Head of caudate nucleus (tissue), 42 donors: ENCODE measurements at regions not wholly inside any gene's neighbourhood (a gene's known extent, or its start where the extent isn't known, plus 50 kb on each side); places are given as distances from the start of the nearest gene placed in this dataset.

Source experiments
- DNase-seq, 42 donors: peaks; one replicate each; pipeline versions ENCODE4 v3.0.0 to v3.0.0-alpha.2; 2020 to 2021; ENCODE audit warnings: mixed read lengths in 7 of 42
- intact Hi-C: fragments of 100-400 bp; cut with DNase I; formaldehyde crosslinking; loops from one replicate; pipeline ENCODE4 v1.15.0; 2022

DNA sequence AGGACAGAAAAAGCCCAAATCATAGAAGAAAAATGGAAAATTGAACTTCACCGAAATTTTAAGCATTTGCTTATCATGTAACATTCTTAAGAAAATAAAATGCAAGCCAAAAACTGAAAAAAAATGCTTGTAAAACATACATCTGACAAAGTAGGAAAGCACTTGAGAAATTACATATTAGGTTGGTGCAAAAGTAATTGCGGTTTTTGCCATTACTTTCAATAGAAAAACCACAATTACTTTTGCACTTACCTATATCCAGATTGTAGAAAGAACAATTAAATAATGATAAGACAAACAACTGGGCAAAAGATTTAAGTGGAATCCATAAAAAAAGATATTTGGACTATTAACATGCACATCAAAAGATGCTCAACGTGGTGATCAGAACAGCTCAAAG lies 146.2 kb downstream of the TBXT start:
- intact Hi-C loops = no loop called here
- DNase-seq = no peak

DNA sequence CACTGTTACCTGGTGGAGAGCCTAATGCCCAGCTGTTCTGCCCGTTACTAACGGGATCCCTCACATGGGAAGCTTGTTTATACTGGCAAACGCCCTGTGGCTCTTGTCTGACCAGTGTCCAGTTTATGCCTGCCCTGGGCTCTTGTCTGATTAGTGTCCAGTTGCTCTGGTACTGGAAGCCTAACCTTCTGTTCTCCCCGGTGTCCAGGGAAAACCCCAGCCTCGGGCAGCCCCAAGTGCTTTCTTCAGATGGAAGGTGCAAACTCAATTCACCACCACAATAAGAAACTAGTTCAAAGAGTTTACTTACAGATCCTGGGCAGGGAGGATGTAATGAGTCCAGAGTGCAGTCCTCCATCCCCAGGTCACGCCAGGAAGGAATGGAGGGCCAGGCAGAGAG lies 148.4 kb downstream of the TBXT start:
- no peak for DNase-seq
- intact Hi-C loops = no loop called here

DNA sequence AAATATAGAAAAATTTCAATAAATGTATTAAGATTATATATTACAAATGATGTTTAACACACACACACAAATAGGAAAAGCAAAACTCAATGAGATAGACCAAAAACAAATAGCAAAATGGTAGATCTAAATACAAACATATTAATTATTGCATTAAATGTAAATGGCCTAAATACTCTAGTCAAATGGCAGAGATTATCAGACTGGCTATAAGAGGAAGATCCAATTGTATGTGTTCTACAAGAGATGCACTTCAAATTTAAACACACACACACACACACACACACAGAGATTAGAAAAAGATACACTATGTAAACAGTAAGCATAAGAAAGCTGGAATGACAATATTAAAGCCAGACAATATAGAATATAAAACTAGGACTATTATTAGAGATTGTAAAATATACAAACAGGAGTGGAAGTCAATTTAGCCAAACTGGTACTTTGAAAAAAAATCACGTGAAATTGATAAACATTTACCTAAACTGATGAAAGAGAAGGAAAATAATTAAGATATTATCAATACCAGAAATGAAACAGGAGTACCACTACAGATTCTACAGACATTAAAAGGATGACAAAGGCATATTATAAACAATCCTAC lies 150.5 kb downstream of the TBXT start:
- intact Hi-C loops = no loop called here
- DNase-seq = no peak

DNA sequence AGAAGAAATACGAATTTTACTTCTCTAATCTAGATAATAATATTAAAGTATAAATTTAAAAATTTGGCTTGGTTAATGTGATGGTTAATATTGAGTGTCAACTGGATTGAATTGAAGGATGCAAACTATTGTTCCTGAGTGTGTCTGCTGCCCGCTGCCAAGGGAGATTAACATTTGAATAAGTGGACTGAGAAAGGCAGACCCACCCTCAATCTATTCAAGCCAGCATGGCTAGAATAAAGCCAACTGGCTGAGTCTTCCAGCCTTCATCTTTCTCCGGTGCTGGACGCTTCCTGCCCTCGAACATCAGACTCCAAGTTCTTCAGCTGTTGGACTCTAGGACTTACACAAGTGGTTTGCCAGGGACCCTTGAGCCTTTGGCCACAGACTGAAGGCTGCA lies 152.7 kb downstream of the TBXT start:
- DNase-seq = no peak
- intact Hi-C loops = no loop called here

DNA sequence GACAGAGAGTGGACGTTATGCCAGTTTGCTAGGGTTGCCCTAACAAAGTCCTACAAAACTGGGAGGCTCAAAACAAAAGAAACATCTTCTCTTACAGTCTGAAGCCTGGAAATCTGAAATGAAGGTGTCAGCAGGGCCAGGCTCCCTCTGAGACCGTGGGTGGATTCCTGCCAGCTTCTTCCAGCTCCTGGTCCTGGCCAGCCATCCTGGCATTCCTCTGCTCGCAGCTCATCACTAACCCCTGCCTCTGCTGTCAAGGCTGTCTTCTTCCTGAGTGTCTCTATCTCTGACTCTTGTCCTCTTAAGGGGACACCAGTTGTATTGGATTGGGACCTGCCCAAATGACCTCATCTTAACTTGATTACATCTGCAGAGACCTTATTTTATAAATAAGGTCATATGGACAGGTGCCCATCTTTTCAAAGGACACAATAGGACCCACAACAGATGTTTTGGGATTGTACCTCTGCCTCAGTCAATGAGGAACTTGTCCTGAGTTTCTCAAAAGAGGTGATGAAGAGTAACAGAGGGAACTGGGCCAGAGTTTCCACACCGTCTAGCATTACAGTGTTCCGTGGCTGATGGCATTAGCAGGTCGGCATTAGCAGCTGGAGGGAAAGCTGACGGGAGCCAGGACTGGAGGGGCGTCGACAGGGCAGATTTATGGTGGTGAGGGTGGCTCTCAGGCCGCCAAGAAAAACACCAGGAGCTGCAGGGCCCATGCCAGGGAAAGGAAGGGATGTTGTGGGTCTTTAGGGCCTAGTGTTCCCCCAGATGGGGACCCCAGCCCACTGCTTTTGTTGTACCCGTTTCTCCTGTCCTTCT lies 157.3 kb downstream of the TBXT start:
- intact Hi-C loops = no loop called here

DNA sequence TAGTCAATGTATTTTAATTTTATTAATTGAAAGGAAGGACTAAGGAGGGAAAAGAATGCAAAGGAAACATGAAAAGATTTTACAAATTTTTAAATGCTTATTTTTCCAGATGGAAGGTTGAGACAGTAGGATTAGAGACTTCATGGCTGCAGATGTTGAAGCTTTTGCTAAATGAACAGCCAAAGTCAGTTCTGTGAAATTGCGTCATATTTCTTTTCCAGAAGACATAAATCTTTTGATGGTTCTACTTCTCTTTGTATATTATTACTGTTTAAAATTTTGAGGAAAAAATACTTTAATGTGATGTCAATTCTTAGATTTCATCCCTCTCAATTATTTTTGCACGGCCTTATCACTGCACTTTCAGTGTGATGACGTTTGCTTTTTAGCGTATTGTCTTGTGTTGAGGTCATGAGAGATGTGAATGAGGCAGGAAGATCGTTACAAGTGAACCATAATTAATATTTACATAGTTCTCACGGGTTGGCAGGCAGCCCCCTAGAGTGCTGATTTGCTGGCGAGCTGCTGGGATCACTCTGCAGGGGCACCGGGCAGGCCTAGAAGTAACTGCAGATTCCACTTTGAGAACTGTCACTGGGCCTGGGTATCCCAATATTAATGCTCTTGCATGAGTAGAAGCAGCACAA lies 158.1 kb downstream of the TBXT start:
- intact Hi-C loops = no loop called here
- DNase-seq = no peak

More for the DNA sequence above, 157.3 kb downstream of the TBXT start:
- no peak for DNase-seq

DNA sequence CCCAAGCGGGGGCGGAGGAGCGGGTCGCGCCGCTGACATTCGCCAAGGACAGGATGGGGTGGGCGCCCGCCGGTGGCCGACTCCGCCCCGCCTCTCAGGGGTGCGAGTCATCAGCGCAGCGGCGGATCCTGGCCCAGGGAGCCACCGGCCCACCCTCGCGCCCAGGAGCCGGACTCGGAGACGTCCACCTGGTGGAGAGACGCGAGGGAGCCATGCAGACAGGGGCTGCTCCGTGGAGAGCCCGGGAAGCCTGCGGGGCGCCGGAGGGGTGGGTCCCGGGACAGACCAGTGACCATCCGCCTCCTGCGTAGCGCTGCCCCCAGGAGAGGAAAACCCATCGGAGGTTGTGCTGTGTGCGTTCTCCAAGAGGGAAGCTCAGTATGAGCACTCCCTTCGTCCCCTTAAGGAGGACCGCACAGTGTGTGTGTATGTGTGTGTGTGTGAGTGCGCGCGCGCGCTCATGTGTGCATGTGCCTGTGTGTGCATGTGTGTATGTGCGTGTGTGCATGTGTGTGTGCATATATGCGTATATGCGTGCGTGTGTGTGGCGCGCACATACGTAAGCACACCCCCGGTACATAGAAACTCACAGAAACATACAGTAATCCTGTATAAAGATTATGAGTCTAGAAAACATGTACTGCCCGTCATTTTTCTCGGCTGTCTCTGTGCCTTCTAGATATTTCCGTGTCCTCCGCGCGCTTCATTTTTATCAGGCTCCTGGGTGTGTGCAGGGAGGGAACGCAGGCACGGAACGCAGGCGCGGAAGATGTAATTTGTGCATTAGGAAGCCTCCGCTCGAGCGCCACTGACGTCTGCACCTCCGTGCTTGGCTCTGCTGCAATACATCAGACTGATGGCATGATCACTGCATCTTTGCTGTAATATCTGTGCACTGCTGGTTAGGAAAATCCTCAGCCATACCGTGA lies 158.9 kb downstream of the TBXT start:
- DNase-seq = peak; percentile 57 to 94 (median 80)
- intact Hi-C loops = no loop called here

DNA sequence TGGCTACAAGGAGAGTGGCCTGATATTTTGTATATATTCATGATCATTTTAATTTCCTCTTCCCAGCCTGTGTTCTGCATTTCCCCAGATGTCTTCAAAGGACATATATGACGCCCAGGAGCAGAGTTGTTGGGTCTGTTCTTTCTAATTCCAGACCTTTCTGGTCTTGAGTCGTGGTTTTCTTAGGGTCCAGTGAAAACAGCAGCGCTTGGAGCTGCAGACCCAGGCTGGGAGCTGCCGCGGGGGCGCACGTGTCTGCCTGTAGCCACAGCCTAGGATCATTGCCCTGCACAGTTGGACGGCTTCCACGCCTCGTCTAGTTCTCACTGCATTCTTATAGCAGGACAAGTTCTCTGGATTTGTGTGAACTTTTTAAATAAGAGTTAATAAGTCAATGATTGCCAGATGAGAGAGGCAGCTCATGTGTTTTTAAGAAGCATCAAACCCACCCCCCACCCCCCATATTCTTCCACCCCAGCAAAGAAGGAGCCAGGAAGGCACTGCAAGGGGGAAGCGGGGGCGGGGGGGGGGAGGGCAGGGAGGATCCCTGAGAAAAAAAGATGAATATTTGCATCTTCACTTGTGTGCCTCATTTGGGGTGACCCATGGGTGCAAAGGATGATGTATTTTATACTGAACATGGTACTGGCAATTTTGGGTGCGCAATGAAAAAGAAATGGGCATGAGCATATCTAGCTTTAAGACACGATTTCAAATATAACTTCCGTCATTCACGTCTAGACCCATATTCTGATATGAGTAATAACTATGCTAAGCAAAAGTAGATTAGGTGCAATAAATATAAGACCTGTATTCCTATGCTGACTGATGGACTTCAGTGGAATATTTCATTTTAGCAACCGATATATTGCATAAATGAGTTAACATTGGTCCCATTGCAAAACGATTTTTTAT lies 160.0 kb downstream of the TBXT start:
- intact Hi-C loops = no loop called here
- DNase-seq = peak in 24 of 42 donors; percentile 11 to 69 (median 40)

DNA sequence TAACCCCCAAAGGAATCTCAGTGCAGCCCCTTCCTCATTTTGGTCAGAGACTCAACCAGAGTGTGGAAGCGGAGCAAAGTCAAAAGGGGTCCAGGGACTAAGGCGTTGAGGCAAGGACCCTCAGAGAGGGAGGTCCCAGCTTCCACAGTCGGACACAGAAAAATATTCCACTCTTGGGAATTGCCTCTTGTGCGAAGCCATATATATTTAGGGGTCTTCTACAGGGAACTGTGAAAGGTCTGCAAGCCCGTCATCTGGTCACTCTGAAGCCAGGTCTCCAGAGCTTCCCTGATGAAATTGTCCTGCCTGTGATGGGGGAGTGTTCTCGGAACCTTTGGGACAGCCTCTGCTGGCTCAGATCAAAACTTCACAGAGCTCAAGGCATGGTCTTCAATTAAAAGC lies 160.8 kb downstream of the TBXT start:
- no peak for DNase-seq
- intact Hi-C loops = no loop called here

DNA sequence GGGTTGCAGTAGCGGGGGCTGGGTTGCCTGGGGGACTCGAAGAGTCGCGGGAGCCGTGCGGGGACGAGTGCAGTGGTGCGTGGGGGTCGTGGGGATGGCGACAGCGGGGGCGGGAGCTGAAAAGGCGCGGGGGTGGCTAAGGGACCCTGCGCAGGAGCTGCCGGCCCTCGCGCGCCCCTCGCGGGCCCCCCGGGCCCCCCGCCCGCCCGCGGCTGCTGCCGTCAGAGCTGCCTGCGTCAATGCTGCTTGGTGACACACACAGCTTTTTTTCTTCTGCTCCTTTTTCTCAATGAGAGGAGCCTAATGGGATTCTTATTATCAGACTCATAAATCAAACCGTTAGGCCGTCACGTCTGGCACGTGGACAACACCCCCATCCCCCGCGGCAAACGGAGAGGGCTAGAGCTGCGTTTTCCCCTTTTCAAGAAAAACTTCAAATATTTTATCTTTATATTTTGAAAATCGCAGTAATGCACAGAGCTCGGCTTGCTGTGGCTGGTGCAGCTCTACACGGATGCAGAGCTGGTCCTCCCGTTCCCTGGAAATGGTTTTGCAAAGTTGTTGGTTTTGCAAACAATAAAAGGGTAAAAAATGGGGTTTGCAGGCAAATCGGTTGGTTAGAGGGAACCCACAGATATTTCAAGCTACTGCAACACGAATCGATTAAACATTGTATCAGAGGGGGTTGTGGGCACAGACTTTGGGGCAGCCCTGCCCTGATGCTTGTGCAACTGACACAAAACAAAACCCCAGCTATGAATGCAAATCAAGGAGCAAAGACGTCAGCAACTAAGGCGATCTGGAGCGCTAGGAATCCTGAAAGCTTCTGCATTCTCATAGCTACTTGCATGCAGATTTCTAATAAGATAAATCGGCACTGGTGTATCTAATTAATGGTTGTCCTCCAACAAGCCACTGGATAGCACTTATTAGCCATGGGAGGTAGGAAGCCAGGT lies 161.4 kb downstream of the TBXT start:
- peak; percentile 21 to 84 (median 68) for DNase-seq
- intact Hi-C loops = no loop called here

DNA sequence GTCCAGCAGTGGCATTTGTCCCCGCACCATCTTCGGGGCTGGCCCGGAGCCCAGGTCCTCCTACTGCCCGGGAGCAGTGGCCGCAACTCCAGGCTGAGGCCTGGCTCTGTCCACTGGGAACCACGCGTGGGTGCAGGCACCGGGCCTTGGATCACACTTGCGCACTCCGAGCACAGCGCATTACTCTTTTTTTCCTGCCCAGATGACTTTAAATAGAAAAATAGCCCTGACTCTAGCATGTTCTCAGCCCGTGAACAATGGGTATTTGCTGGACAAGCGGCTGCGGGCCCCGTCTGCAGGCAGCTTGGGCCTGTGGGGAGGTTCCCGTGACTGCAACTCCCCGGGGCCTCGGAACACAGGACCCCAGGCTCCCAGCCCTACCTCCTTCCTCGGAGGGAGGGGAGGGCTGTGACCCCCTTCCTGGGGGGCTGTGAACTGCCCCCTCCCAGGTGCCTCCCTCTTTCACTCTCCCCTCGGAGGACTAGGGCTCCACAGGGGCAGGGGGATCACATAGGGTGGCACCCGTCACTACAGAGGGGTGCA lies 162.2 kb downstream of the TBXT start:
- intact Hi-C loops = no loop called here
- DNase-seq = peak in 32 of 42 donors; percentile 16 to 78 (median 42)

DNA sequence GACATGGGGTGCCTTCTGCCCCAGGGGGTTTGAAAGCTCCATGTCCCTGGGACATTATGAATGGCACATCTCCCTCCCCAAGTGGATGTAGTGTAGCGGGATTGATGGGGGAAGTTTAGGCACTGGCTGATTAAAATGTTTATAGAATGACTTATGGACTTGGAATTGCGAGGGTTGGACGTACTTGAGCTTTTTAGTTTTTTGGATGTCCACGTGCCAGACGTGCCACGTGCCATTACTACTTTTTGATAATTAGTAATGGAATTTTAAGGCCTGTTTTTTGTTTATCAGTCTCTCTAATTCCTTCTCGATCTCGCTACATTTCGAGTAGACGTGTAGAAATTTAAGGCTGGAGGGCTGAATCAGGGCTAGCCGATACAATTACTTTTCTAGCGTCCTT lies 162.8 kb downstream of the TBXT start:
- DNase-seq = no peak
- intact Hi-C loops = no loop called here

DNA sequence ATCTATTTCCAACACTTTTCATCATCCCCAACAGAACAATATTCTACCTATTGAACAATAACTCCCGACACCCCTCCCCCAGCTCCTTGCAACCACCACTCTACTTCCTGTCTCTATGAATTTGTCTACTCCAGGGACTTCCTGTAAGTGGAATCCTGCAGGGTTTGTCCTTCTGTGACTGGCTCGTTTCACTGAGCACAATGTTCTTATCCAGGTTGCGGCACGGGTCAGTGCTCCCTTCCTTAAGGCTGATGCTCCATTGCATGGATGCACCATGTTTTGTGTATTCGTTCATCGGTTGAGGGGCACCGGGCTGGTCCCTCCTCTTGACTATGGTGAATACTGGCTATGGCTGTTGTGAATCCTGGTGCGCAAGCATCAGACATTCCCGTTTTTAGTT lies 163.2 kb downstream of the TBXT start:
- no peak for DNase-seq

DNA sequence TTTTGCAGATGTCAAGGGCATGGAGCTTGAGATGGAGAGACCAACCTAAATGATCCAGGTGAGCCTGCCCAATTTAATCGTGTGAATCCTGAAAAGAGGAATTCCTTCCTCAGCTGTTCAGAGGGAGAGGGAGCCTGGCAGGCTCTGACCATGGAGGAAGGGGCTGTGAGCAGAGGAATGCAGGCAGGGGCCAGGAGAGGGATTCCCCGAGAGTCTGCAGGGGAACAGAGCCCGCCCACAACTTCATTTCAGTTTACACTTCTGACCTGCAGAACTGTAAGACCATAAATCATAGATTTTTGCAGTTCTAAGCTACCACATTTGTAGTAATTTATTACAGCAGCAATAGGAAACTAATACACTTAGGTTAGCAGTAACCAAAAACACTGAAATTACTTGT lies 164.1 kb downstream of the TBXT start:
- intact Hi-C loops = no loop called here

More for the DNA sequence above, 163.2 kb downstream of the TBXT start:
- intact Hi-C loops = no loop called here

DNA sequence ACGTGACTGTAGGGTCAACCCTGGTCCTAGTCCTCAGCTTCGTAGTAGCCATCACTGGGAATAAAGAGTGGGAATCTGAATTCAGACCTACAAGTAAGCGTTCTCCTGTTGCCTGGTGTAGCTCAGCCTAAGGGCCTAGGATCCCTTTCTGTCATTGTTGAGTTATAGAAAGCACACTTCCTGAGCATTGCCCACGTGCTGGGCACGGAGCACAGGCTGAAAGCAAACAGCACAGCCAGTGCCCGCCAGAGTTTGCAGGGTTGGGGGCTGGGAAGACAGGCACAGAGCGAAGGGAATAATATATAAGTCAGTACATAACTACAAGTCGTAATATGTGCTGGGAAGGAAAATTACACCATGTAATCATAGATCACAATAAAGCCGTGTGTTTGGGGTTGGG lies 166.3 kb downstream of the TBXT start:
- no peak for DNase-seq
- intact Hi-C loops = no loop called here

More for the DNA sequence above, 164.1 kb downstream of the TBXT start:
- DNase-seq = no peak

DNA sequence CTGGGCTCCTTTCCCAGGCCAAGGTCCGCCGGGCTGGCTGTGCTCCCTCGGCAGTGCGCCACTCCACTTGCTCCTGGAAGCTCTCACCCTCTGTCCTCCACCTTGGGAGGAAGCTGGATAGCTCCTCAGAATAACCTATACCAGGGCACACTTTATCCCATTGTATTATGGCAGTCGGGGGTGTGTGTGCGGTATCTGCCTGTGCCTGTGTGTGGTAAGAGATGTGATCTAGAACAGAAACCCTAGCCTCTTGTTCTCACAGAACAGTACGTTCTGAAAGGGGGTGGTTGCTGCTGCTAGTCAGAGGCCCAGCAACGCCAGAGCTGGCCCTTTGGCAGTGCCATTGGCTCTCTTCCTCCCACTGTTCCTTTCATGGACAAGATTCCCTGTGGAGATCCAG lies 168.4 kb downstream of the TBXT start:
- intact Hi-C loops = no loop called here
- DNase-seq = no peak

DNA sequence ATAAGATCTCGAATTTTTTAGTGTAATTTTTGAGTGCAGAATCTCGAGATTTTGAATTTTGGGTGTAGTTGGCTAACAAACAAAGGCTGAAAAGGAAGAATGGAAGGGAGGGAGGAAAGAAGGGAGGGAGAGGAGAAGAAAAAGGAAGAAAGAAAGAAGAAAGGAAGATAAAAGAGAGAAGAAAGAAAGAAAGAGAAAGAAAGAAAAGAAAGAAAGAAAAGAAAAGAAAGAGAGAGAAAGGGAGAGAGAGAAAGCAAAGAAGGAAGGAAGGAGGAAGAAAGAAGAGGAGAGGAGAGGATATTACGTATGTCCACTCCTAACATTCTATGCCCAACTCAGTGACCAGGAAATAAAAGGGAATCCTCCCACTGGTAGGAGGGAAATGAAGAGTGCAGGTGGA lies 169.6 kb downstream of the TBXT start:
- intact Hi-C loops = no loop called here
- no peak for DNase-seq
